SU-DHL-6 (cell line): ENCODE measurements at regions not wholly inside any gene's neighbourhood (a gene's known extent, or its start where the extent isn't known, plus 50 kb on each side); places are given as distances from the start of the nearest gene placed in this dataset.

Experiments used
- CTCF ChIP-seq: fragments of 200-600 bp; sonication (generic); IDR thresholded peaks from one replicate; pipeline ENCODE4 v1.5.1; 2017; ENCODE audit warnings: antibody characterized with exemption, mild to moderate bottlenecking, low read length, moderate library complexity; ENCODE audit not compliant: insufficient read depth, poor library complexity, severe bottlenecking
- EZH2phosphoT487 ChIP-seq: fragments of 200-600 bp; sonication (generic), shearing (Covaris generic); conservative IDR thresholded peaks from 2 replicates; pipeline ENCODE4 v1.6.1; 2018; ENCODE audit warnings: mild to moderate bottlenecking, antibody characterized with exemption, low read length, moderate library complexity, mixed read lengths

- TF ChIP-seq CTCF (no peak), EZH2phosphoT487 (no peak)
Observed at GRCh38 chrX:147850875-147851274, 60.8 kb upstream of the FMR1 start.
